Kidney (tissue), 13 donors: ENCODE measurements at regions not wholly inside any gene's neighbourhood (a gene's known extent, or its start where the extent isn't known, plus 50 kb on each side); places are given as distances from the start of the nearest gene placed in this dataset.

ENCODE experiments used
- DNase-seq, 5 donors: peaks; one replicate each; pipeline ENCODE4 v3.0.0-alpha.2; 2013 to 2020
- FAIRE-seq: peaks from 2 replicates; lab custom pipeline; 2012; peaks lifted over from hg19 to GRCh38; lab: Jason Lieb, UNC
- H3K27ac ChIP-seq, 2 donors: one replicate each; pipeline ENCODE4 v1.7.0; 2013; ENCODE audit warnings: low read depth in 2 of 2, low read length in 2 of 2, inconsistent platforms in 1 of 2
- H3K27me3 ChIP-seq: one replicate; pipeline ENCODE4 v1.7.1; 2013; ENCODE audit warnings: low read length, inconsistent platforms; ENCODE audit not compliant: control insufficient read depth, insufficient read depth
- H3K36me3 ChIP-seq, 3 donors: one replicate each; pipeline versions ENCODE4 v1.7.0 to v1.7.1; 2013; ENCODE audit warnings: low read length in 3 of 3, control low read depth in 1 of 3, inconsistent platforms in 1 of 3; ENCODE audit not compliant: insufficient read depth in 3 of 3, control insufficient read depth in 2 of 3
- H3K4me1 ChIP-seq, 3 donors: one replicate each; pipeline versions ENCODE4 v1.7.0 to v1.7.1; 2013; ENCODE audit warnings: low read length in 3 of 3, inconsistent platforms in 1 of 3, low read depth in 1 of 3; ENCODE audit not compliant: control insufficient read depth in 2 of 3, insufficient read depth in 2 of 3
- H3K4me3 ChIP-seq, 3 donors: one replicate each; pipeline versions ENCODE4 v1.7.0 to v1.8.1; 2013; ENCODE audit warnings: low read length in 3 of 3, control low read depth in 1 of 3, inconsistent platforms in 1 of 3
- H3K9ac ChIP-seq, 3 donors: one replicate each; pipeline versions ENCODE4 v1.7.0 to v1.7.1; 2013; ENCODE audit warnings: low read length in 3 of 3, control low read depth in 1 of 3, inconsistent platforms in 1 of 3
- H3K9me3 ChIP-seq, 3 donors: one replicate each; pipeline versions ENCODE4 v1.7.0 to v1.7.1; 2013; ENCODE audit warnings: low read length in 3 of 3, control low read depth in 1 of 3, inconsistent platforms in 1 of 3; ENCODE audit not compliant: control insufficient read depth in 2 of 3, insufficient read depth in 1 of 3
- intact Hi-C: fragments of 100-400 bp; cut with DNase I; formaldehyde crosslinking; loops from one replicate; pipeline ENCODE4 v1.11.1; 2022
- TF ChIP-seq, protein P1 (sequence below): IDR thresholded peaks from 3 replicates; pipeline ENCODE4 v1.5.1; 2012; ENCODE audit warnings: mild to moderate bottlenecking, moderate library complexity, borderline replicate concordance; ENCODE audit not compliant: insufficient read depth; ENCODE audit errors: extremely low read depth
- donor health status: control.
- donor health status: control.
- donor health status: control.
- donor health status: control.
- donor health status: control.
- donor health status: DM: yes; HTN: yes; CAD: no.
- donor health status: Normal renal cell carcinoma (clear cell type).

DNA sequence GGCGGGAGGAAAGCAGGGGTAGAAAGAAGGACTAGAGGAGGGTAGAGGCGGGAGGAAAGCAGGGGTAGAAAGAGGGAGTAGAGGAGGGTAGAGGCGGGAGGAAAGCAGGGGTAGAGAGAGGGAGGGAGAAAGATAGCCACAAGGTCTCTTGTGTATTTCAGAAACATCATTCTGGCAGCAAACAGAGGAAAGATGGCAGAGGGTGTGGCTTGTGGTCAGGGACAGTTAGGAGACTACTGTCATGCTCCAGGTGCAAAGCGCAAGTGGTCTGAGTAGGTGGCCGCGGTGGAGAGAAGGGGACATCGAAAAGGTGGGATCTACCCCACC is 82.4 kb upstream of the TAF1B start:
- Histone ChIP-seq H3K4me3 (no peak overlapping the region), H3K9ac (no peak overlapping the region), H3K27ac (no peak overlapping the region), H3K9me3 (no peaks in the 10 kb centered on the region), H3K36me3 (no peaks in the 10 kb centered on the region), H3K4me1 (peaks cover 0 to 7% (median 2%) of the 10 kb centered on the region in 3 donors), H3K27me3 (no peaks in the 10 kb centered on the region)
- intact Hi-C loops = no loop called here
- TF ChIP-seq, protein P1, sequence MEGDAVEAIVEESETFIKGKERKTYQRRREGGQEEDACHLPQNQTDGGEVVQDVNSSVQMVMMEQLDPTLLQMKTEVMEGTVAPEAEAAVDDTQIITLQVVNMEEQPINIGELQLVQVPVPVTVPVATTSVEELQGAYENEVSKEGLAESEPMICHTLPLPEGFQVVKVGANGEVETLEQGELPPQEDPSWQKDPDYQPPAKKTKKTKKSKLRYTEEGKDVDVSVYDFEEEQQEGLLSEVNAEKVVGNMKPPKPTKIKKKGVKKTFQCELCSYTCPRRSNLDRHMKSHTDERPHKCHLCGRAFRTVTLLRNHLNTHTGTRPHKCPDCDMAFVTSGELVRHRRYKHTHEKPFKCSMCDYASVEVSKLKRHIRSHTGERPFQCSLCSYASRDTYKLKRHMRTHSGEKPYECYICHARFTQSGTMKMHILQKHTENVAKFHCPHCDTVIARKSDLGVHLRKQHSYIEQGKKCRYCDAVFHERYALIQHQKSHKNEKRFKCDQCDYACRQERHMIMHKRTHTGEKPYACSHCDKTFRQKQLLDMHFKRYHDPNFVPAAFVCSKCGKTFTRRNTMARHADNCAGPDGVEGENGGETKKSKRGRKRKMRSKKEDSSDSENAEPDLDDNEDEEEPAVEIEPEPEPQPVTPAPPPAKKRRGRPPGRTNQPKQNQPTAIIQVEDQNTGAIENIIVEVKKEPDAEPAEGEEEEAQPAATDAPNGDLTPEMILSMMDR = no peak
- FAIRE-seq (no peak), DNase-seq (no peak)

DNA sequence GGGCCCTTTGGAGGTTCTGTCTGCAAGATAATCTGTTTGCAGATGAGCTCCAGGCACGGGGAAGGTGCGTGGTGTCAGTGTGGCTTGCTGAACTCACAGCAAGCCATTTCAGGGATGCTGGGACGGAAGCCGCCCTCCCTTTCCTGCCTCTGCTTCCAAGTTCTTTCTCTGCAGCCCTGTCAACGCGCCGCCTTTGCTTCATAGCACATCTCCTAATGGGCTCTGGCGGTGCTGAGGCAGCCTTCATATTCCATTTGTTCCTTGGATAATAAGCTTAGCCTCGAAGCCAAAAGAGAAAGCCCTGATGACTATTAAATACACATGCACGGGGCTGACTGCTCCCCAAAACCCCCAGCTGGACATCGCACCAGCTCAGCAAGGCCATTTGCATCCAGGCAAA is 81.7 kb upstream of the TAF1B start:
- FAIRE-seq (no peak), DNase-seq (no peak)
- Histone ChIP-seq H3K4me3 (no peak overlapping the region), H3K27ac (no peak overlapping the region), H3K4me1 (peaks cover 0 to 7% (median 2%) of the 10 kb centered on the region in 3 donors), H3K27me3 (no peaks in the 10 kb centered on the region), H3K9ac (no peak overlapping the region), H3K36me3 (no peaks in the 10 kb centered on the region), H3K9me3 (no peaks in the 10 kb centered on the region)
- intact Hi-C loops = no loop called here
- TF ChIP-seq, protein P1 = no peak

DNA sequence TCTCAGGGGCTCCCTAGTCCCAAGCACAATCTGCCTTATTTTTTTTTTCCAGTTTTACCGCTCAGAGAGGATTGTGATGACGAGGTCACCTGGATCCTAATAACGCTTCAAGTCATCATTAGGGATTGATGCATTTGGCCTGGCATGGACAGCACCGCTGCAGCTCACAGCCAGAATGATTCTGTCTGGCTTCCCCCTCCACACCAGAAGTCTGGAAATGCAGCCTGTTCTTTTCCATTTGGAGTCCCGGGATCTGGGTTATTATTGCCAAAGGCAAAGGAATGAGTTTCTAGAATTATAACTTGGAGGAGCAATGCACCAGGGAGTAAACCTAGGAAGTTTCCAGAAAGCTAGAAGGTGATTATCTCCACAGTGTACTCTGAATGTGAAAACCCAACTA is 81.1 kb upstream of the TAF1B start:
- DNase-seq = no peak
- no peaks in the 10 kb centered on the region for H3K9me3 ChIP-seq
- H3K27ac ChIP-seq = no peak overlapping the region
- no peak overlapping the region for H3K4me3 ChIP-seq
- no peak overlapping the region for H3K9ac ChIP-seq
- no peaks in the 10 kb centered on the region for H3K27me3 ChIP-seq
- intact Hi-C loops = no loop called here
- H3K4me1 ChIP-seq = peaks cover 0 to 7% (median 2%) of the 10 kb centered on the region in 3 donors
- TF ChIP-seq, protein P1 = no peak
- no peaks in the 10 kb centered on the region for H3K36me3 ChIP-seq
- FAIRE-seq = no peak

DNA sequence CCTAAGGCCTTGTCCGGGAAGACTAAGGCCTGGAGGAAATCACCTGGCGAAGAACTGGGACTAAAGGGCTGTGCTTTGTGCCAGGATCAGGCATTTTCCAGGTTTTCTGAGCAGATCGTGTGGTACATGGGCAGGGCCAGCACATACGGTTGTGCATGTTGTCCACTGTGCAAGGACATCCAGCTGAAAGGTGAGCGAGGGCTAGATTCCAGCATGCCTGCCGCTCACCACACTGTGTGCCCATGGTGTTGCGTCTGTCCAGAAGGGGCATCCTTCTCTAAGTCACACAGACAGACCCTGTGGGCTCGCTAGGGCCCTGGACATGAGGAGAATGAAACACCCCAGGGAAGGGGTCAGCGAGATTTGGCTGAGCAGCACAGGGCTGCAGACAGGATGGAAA is 80.3 kb upstream of the TAF1B start:
- no peak for FAIRE-seq
- H3K4me3 ChIP-seq = no peak overlapping the region
- peaks cover 0 to 6% (median 2%) of the 10 kb centered on the region in 3 donors for H3K4me1 ChIP-seq
- TF ChIP-seq, protein P1 = no peak
- DNase-seq = no peak
- no peaks in the 10 kb centered on the region for H3K9me3 ChIP-seq
- H3K36me3 ChIP-seq = no peaks in the 10 kb centered on the region
- no peak overlapping the region for H3K9ac ChIP-seq
- intact Hi-C loops = no loop called here
- no peak overlapping the region for H3K27ac ChIP-seq
- no peaks in the 10 kb centered on the region for H3K27me3 ChIP-seq
